HEK293 (cell line): ENCODE measurements at regions not wholly inside any gene's neighbourhood (a gene's known extent, or its start where the extent isn't known, plus 50 kb on each side); places are given as distances from the start of the nearest gene placed in this dataset.

ENCODE experiments used
- ZSCAN30 ChIP-seq: fragments of 450-650 bp; IDR thresholded peaks from 2 replicates; pipeline ENCODE4 v1.5.1; 2018; ENCODE audit warnings: missing biosample characterization, mild to moderate bottlenecking, missing genetic modification characterization, moderate library complexity
- TF ChIP-seq, protein P1 (sequence below): fragments of 450-650 bp; formaldehyde crosslinking; IDR thresholded peaks from 2 replicates; pipeline ENCODE4 v1.5.1; 2016; ENCODE audit warnings: missing biosample characterization, missing genetic modification characterization

DNA sequence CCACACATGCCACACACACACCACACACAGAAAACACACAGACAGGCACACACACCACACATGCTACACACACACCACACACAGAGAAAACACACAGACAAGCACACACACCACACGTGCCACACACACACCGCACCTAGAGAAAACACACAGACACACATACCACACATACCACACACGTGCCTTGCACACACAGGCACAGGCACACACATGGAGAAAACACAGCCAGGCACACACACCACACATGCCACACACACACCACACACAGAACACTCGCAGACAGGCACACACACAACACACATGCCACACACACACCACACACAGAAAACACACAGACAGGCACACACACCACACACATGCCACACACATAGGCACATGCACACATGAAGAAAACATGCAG lies 242.1 kb upstream of the MYT1L start:
- TF ChIP-seq, protein P1, sequence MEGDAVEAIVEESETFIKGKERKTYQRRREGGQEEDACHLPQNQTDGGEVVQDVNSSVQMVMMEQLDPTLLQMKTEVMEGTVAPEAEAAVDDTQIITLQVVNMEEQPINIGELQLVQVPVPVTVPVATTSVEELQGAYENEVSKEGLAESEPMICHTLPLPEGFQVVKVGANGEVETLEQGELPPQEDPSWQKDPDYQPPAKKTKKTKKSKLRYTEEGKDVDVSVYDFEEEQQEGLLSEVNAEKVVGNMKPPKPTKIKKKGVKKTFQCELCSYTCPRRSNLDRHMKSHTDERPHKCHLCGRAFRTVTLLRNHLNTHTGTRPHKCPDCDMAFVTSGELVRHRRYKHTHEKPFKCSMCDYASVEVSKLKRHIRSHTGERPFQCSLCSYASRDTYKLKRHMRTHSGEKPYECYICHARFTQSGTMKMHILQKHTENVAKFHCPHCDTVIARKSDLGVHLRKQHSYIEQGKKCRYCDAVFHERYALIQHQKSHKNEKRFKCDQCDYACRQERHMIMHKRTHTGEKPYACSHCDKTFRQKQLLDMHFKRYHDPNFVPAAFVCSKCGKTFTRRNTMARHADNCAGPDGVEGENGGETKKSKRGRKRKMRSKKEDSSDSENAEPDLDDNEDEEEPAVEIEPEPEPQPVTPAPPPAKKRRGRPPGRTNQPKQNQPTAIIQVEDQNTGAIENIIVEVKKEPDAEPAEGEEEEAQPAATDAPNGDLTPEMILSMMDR (tag by site-specific recombination): no peak
- no peak for TF ChIP-seq ZSCAN30 (tag by site-specific recombination)
